Activated naive CD8-positive, alpha-beta T cell treated with anti-CD3 and anti-CD28 coated beads for 36 hours (primary cell): ENCODE measurements at regions not wholly inside any gene's neighbourhood (a gene's known extent, or its start where the extent isn't known, plus 50 kb on each side); places are given as distances from the start of the nearest gene placed in this dataset.

Experiments
- DNase-seq: peaks from one replicate; pipeline ENCODE4 v3.0.0; 2021
- H3K27ac Mint-ChIP-seq: one replicate; pipeline ENCODE4 v1.8.0; 2022; ENCODE audit warnings: mild to moderate bottlenecking, moderate library complexity, mixed read lengths
- H3K27me3 Mint-ChIP-seq: one replicate; pipeline ENCODE4 v1.8.0; 2022; ENCODE audit warnings: mild to moderate bottlenecking, mixed read lengths
- H3K36me3 Mint-ChIP-seq: one replicate; pipeline ENCODE4 v1.8.0; 2021; ENCODE audit warnings: mild to moderate bottlenecking, mixed read lengths
- H3K4me1 Mint-ChIP-seq: one replicate; pipeline ENCODE4 v1.8.0; 2021; ENCODE audit warnings: mixed read lengths
- H3K4me3 Mint-ChIP-seq: one replicate; pipeline ENCODE4 v1.8.0; 2022; ENCODE audit warnings: mild to moderate bottlenecking, moderate library complexity, mixed read lengths
- H3K9me3 Mint-ChIP-seq: one replicate; pipeline ENCODE4 v1.8.0; 2022; ENCODE audit warnings: mixed read lengths

GRCh38 chr2:5093518-5093917, 598.7 kb upstream of the SOX11 start:
- no peaks in the 10 kb centered on the region for H3K36me3 Mint-ChIP-seq
- H3K4me1 Mint-ChIP-seq, result no peaks in the 10 kb centered on the region
- no peak overlapping the region for H3K27ac Mint-ChIP-seq

GRCh38 chr2:5094192-5094591, 598.0 kb upstream of the SOX11 start:
- no peaks in the 10 kb centered on the region for H3K27me3 Mint-ChIP-seq
- no peak overlapping the region for H3K4me3 Mint-ChIP-seq
- peaks cover 4% of the 10 kb centered on the region for H3K9me3 Mint-ChIP-seq
- no peak overlapping the region for H3K27ac Mint-ChIP-seq
- DNase-seq, result no peak
- no peaks in the 10 kb centered on the region for H3K4me1 Mint-ChIP-seq
- H3K36me3 Mint-ChIP-seq, result no peaks in the 10 kb centered on the region

More at GRCh38 chr2:5093518-5093917, 598.7 kb upstream of the SOX11 start:
- peaks cover 4% of the 10 kb centered on the region for H3K9me3 Mint-ChIP-seq
- no peak for DNase-seq
- H3K4me3 Mint-ChIP-seq, result no peak overlapping the region
- H3K27me3 Mint-ChIP-seq, result no peaks in the 10 kb centered on the region

GRCh38 chr2:5098286-5098685, 593.9 kb upstream of the SOX11 start:
- H3K4me3 Mint-ChIP-seq, result no peak overlapping the region
- DNase-seq, result no peak
- no peaks in the 10 kb centered on the region for H3K36me3 Mint-ChIP-seq
- H3K4me1 Mint-ChIP-seq, result no peaks in the 10 kb centered on the region
- H3K27ac Mint-ChIP-seq, result no peak overlapping the region
- peaks cover 12% of the 10 kb centered on the region for H3K9me3 Mint-ChIP-seq
- H3K27me3 Mint-ChIP-seq, result no peaks in the 10 kb centered on the region

GRCh38 chr2:5102823-5103222, 589.4 kb upstream of the SOX11 start:
- Mint-ChIP-seq H3K9me3 (peaks cover 14% of the 10 kb centered on the region), H3K27ac (no peak overlapping the region), H3K36me3 (no peaks in the 10 kb centered on the region), H3K4me1 (no peaks in the 10 kb centered on the region), H3K4me3 (no peak overlapping the region), H3K27me3 (no peaks in the 10 kb centered on the region)
- no peak for DNase-seq

- H3K4me1 Mint-ChIP-seq, result no peaks in the 10 kb centered on the region
- no peak overlapping the region for H3K4me3 Mint-ChIP-seq
- no peaks in the 10 kb centered on the region for H3K36me3 Mint-ChIP-seq
- H3K9me3 Mint-ChIP-seq, result peaks cover 14% of the 10 kb centered on the region
- no peak overlapping the region for H3K27ac Mint-ChIP-seq
- H3K27me3 Mint-ChIP-seq, result no peaks in the 10 kb centered on the region
- DNase-seq, result no peak
These were observed 580.6 kb upstream of the SOX11 start for GRCh38 chr2:5111581-5111980.

- Mint-ChIP-seq H3K27ac (no peak overlapping the region), H3K9me3 (peaks cover 11% of the 10 kb centered on the region), H3K27me3 (no peaks in the 10 kb centered on the region), H3K4me3 (no peak overlapping the region), H3K4me1 (no peaks in the 10 kb centered on the region), H3K36me3 (no peaks in the 10 kb centered on the region)
- no peak for DNase-seq
These were observed 573.1 kb upstream of the SOX11 start for GRCh38 chr2:5119046-5119445.

- no peak for DNase-seq
- no peaks in the 10 kb centered on the region for H3K36me3 Mint-ChIP-seq
- H3K27me3 Mint-ChIP-seq, result no peaks in the 10 kb centered on the region
- peaks cover 8% of the 10 kb centered on the region for H3K9me3 Mint-ChIP-seq
- H3K27ac Mint-ChIP-seq, result no peak overlapping the region
- H3K4me3 Mint-ChIP-seq, result no peak overlapping the region
- H3K4me1 Mint-ChIP-seq, result no peaks in the 10 kb centered on the region
These were observed 571.1 kb upstream of the SOX11 start for GRCh38 chr2:5121121-5121520.

- Mint-ChIP-seq H3K9me3 (peaks cover 9% of the 10 kb centered on the region), H3K4me1 (no peaks in the 10 kb centered on the region), H3K27ac (no peak overlapping the region)
These were observed 570.5 kb upstream of the SOX11 start for GRCh38 chr2:5121642-5122041.

GRCh38 chr2:5123582-5124196, 568.5 kb upstream of the SOX11 start:
- no peak overlapping the region for H3K4me3 Mint-ChIP-seq
- no peaks in the 10 kb centered on the region for H3K27me3 Mint-ChIP-seq
- no peak overlapping the region for H3K27ac Mint-ChIP-seq
- no peaks in the 10 kb centered on the region for H3K4me1 Mint-ChIP-seq
- H3K9me3 Mint-ChIP-seq, result peaks cover 4% of the 10 kb centered on the region
- no peaks in the 10 kb centered on the region for H3K36me3 Mint-ChIP-seq
- DNase-seq, result no peak

More at GRCh38 chr2:5121642-5122041, 570.5 kb upstream of the SOX11 start:
- DNase-seq, result no peak
- no peak overlapping the region for H3K4me3 Mint-ChIP-seq
- no peaks in the 10 kb centered on the region for H3K36me3 Mint-ChIP-seq
- H3K27me3 Mint-ChIP-seq, result no peaks in the 10 kb centered on the region

- Mint-ChIP-seq H3K27me3 (no peaks in the 10 kb centered on the region), H3K27ac (no peak overlapping the region), H3K4me1 (no peaks in the 10 kb centered on the region), H3K9me3 (peaks cover 2% of the 10 kb centered on the region), H3K36me3 (no peaks in the 10 kb centered on the region), H3K4me3 (no peak overlapping the region)
- no peak for DNase-seq
These were observed 567.0 kb upstream of the SOX11 start for GRCh38 chr2:5125017-5125730.

- DNase-seq, result no peak
- Mint-ChIP-seq H3K36me3 (no peaks in the 10 kb centered on the region), H3K27me3 (no peaks in the 10 kb centered on the region), H3K4me1 (no peaks in the 10 kb centered on the region), H3K4me3 (no peak overlapping the region), H3K27ac (no peak overlapping the region), H3K9me3 (peaks cover 2% of the 10 kb centered on the region)
These were observed 559.9 kb upstream of the SOX11 start for GRCh38 chr2:5132281-5132680.

- no peaks in the 10 kb centered on the region for H3K27me3 Mint-ChIP-seq
- no peak for DNase-seq
- no peak overlapping the region for H3K27ac Mint-ChIP-seq
- peaks cover 1% of the 10 kb centered on the region for H3K9me3 Mint-ChIP-seq
- no peaks in the 10 kb centered on the region for H3K36me3 Mint-ChIP-seq
- H3K4me1 Mint-ChIP-seq, result no peaks in the 10 kb centered on the region
- H3K4me3 Mint-ChIP-seq, result no peak overlapping the region
These were observed 551.8 kb upstream of the SOX11 start for GRCh38 chr2:5140347-5140746.

- no peaks in the 10 kb centered on the region for H3K36me3 Mint-ChIP-seq
These were observed 548.0 kb upstream of the SOX11 start for GRCh38 chr2:5144159-5144558.

GRCh38 chr2:5145053-5145452, 547.1 kb upstream of the SOX11 start:
- H3K27me3 Mint-ChIP-seq, result no peaks in the 10 kb centered on the region
- peaks cover 9% of the 10 kb centered on the region for H3K9me3 Mint-ChIP-seq
- no peak overlapping the region for H3K27ac Mint-ChIP-seq
- H3K36me3 Mint-ChIP-seq, result no peaks in the 10 kb centered on the region
- no peak for DNase-seq
- H3K4me3 Mint-ChIP-seq, result no peak overlapping the region
- no peaks in the 10 kb centered on the region for H3K4me1 Mint-ChIP-seq

More at GRCh38 chr2:5144159-5144558, 548.0 kb upstream of the SOX11 start:
- no peaks in the 10 kb centered on the region for H3K4me1 Mint-ChIP-seq
- H3K27ac Mint-ChIP-seq, result no peak overlapping the region
- H3K4me3 Mint-ChIP-seq, result no peak overlapping the region
- no peak for DNase-seq
- peaks cover 5% of the 10 kb centered on the region for H3K9me3 Mint-ChIP-seq
- no peaks in the 10 kb centered on the region for H3K27me3 Mint-ChIP-seq

- H3K36me3 Mint-ChIP-seq, result no peaks in the 10 kb centered on the region
- H3K9me3 Mint-ChIP-seq, result peaks cover 10% of the 10 kb centered on the region
- no peaks in the 10 kb centered on the region for H3K27me3 Mint-ChIP-seq
- no peak for DNase-seq
- H3K27ac Mint-ChIP-seq, result no peak overlapping the region
- H3K4me3 Mint-ChIP-seq, result no peak overlapping the region
- H3K4me1 Mint-ChIP-seq, result no peaks in the 10 kb centered on the region
These were observed 546.4 kb upstream of the SOX11 start for GRCh38 chr2:5145801-5146200.
